ENCODE measurements at regions not wholly inside any gene's neighbourhood (a gene's known extent, or its start where the extent isn't known, plus 50 kb on each side); places are given as distances from the start of the nearest gene placed in this dataset.
"Not testable (repeated sequence)": the region's sequence is repeated elsewhere in the genome, so short reads cannot be mapped to it uniquely, and the experiment has no call there.

GRCh38 chr15:28789401-28790114 lies 58.9 kb downstream of the GOLGA6L7 start:
- not testable (repeated sequence) for DNase-seq (ENCODE audit: low spot score)

GRCh38 chr15:28788649-28789400 lies 59.6 kb downstream of the GOLGA6L7 start:
- DNase-seq (ENCODE audit: low spot score), result not testable (repeated sequence)

- not testable (repeated sequence) for DNase-seq (ENCODE audit: low spot score)
Observed at GRCh38 chr15:28788176-28788575, 60.3 kb downstream of the GOLGA6L7 start.

DNA sequence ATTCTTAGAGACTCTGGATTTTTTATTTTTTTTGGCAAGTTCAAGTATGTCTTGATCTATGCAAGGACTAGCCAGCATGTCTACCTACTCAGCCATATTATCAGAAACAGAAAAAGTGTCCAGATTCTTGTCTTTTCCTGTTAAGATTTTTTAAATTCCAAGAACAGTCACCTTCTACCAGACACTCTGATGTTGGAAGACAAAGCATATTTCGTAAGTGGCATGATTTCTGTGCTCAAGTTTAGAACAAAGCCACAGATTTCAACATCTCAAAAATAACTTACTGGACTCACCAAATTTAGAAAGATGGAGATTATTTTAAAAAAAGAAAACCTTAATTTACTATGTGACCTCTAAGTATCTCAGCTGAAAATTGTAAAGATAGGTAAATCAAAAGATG lies 61.9 kb downstream of the GOLGA6L7 start:
- DNase-seq (ENCODE audit: low spot score), result no peak

GRCh38 chr15:28784347-28785163 lies 63.9 kb downstream of the GOLGA6L7 start:
- DNase-seq (ENCODE audit: low spot score), result peak; percentile 58

- DNase-seq (ENCODE audit: low spot score), result no peak
Observed at GRCh38 chr15:28783873-28784272, 64.6 kb downstream of the GOLGA6L7 start.

DNA sequence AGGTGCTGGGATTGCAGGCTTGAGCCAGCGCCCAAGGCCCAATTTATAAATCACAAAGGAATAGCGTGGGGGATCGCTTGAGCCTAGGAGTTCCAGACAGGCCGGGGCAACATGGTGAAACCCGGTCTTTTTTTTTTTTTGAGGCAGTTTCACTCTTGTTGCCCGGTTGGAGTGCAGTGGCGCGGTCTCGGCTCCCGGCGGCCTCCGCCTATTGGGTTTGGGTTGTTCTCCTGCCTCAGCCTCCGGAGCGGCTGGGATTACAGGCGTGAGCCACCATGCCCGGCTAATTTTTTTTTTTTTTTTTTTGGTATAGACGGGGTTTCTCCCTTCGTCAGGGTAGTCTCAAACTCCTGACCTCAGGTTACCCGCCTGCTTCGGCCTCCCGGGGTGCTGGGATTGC lies 65.0 kb downstream of the GOLGA6L7 start:
- DNase-seq (ENCODE audit: low spot score), result no peak

GRCh38 chr15:28778397-28778796 lies 66.2 kb upstream of the GOLGA8M start:
- DNase-seq (ENCODE audit: low spot score), result not testable (repeated sequence)

DNA sequence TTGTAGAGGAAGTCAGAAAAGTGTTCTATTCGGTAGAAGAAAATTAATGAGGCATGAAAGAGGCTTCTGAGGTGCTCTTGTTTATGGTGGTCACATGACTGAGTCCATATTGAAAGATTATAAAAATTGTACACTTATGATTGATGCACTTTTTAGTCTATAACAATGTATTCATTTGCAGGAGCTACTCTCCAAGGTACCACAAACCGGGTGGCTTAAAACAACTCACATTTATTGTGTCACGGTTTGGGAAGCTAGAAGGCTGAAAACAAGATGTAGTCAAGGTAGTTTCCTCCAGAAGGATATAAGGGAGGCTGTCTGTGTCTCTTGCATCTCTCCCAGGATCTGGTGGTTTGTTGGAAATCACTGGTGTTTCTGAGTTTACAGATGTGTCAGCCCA lies 60.6 kb upstream of the GOLGA8M start:
- not testable (repeated sequence) for DNase-seq (ENCODE audit: low spot score)
